ENCODE measurements at regions not wholly inside any gene's neighbourhood (a gene's known extent, or its start where the extent isn't known, plus 50 kb on each side); places are given as distances from the start of the nearest gene placed in this dataset.
"Not testable (repeated sequence)": the region's sequence is repeated elsewhere in the genome, so short reads cannot be mapped to it uniquely, and the experiment has no call there.

DNA sequence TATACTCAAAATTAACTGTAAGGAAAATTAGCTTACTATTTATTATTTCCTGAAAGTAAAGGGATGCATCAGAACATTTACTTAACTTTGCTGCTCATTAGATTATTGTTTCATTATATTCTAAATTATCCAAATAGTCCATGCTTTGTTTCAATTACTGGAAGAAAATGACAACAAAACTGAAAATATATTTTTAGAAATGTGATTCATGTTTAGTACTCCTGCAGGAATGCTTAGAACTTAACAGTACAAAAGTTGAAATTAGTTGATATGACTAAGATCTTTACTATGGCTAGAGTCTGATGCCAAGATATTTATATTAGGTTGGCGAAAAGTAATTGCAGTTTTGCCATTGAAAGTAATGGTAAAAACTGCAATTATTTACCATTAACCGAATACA, 660.5 kb upstream of the PABPC4L start:
- DNase-seq = no peak

DNA sequence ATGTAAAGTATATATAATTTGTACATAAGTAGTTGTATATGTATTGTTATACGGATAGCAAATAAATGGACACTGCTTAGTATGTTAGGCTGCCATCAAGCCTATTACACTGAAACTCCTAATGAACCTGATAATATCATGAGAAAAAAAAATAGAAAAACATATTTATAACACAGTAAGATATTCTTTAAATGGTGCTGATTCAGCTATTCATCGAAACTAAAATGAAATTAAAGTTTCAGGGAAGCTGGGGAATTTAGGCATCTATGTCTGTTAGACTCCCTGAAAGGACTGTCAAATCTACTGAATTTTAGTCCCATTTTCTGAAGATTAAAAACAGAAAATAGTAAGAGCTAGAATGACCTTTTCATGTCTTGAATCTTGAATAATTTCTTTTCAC, 647.1 kb upstream of the PABPC4L start:
- DNase-seq = no peak

DNA sequence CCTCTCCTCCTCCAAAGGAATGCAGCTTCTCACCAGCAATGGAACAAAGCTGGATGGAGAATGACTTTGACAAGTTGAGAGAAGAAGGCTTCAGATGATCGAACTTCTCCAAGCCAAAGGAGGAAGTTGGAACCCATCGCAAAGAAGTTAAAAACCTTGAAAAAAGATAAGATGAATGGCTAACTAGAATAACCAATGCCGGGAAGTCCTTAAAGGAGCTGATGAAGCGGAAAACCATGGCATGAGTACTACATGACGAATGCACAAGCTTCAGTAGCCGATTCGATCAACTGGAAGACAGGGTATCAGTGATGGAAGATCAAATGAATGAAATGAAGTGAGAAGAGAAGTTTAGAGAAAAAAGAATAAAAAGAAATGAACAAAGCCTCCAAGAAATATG, 629.2 kb upstream of the PABPC4L start:
- not testable (repeated sequence) for DNase-seq

DNA sequence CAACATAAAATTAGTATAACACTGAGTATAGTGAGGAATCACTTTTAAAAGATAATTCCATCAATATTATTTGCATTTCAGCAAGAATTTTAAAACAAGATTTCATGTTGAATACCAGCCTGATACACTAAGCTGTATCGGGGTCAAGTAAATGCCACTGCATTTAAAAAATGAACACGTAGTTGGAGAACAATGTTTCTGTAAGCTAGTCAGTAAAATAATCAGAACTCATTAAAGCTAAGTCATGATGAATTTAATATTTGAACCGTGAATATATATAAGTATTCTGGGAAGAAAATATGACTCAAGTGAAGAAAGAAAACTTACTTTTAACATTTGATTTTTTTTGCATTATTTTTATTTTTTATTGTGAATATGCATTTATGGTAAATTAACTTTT, 611.0 kb upstream of the PABPC4L start:
- DNase-seq = no peak

DNA sequence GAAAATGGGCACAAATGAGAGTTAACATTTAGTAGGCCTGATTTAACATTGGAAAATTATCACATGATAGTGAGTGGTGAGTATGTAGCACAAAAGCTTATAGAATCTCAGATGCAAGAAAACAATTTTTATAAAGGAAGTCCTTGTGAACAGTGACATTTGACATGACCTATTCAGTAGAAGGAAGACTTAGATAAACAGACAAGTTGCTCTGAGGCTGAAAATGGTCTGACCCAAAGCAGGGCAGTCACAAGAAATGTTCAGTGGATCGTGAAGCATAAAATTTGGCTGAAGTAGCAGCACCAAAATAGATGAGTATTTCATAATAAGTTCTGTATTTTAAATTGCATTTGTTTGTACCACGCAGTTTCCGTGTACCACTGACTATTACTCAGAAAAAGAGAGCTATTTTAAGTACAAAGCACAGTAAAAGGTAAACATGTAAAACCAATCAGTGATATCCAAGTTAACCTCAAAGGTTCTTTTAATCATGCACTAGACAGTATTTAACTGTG, 605.7 kb upstream of the PABPC4L start:
- no peak for DNase-seq

DNA sequence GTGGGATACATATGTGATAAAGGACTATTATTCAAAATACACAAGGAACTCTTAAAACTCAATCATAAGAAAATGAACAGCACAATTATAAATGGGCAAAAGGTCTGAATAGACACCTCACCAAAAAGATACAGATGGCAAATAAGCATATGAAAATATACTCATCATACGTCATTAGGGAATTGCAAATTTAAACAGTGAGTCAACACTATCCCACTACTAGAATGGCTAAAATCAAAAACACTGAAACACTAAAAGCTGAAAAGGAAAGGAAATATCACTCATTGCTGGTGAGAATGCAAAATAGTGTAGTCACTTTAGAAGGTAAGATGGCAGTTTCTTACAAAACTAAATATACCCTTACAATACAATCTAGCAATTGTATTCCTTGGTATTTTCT, 597.0 kb upstream of the PABPC4L start:
- no peak for DNase-seq

DNA sequence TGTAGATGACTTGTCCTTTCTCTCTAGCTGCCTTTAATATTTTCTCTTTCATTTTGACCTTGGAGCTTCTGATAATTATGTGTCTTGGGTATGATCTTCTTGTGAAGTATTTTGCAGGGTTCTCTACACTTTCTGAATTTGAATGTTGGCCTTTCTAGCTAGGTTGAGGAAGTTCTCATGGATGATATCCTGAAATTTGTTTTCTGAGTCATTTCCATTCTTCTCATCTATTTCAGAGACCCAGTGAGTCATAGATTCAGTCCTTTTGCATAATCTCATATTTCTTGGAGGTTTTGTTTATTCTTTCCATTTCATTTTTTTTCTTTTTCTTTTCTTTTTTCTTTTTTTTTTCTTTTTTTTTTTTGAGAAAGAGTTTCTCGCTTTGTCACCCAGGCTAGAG, 585.7 kb upstream of the PABPC4L start:
- DNase-seq = no peak

DNA sequence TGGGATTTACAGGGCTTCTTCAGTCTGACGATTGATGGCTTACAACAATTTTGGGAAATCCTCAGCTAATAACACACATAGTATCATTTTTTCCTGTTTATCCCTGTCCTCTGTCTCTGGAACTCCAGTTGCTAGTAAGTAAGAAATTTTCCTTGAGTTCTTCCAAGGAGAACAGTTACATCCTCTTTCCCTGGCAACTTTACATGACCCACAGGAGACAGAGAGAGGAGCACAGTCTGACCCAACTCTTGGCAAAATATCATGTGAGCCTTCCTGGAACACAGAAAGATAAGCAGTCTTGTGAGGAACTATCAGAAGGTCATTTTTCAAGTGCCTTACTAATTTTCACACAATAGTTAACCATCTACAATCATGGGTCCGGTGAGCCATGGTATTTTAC, 578.7 kb upstream of the PABPC4L start:
- no peak for DNase-seq

DNA sequence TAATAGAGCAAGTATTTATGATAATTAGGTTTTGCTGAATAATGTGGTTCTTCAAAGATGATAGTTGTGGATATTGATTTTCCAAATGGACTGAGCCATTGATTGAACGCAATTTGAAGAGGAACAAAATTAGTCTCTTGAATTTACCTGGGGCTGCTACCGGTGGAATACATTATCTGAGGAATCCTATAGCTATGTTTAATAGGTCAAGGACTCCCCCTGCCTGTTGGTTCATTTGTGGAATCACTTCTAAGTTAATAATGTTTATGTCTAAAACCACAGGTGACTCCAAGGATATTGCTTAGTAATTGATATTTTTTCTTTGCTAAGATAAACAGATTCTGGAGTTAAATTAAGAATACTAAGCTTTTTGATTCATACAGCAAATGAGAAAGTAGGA, 576.0 kb upstream of the PABPC4L start:
- DNase-seq = peak; percentile 43

DNA sequence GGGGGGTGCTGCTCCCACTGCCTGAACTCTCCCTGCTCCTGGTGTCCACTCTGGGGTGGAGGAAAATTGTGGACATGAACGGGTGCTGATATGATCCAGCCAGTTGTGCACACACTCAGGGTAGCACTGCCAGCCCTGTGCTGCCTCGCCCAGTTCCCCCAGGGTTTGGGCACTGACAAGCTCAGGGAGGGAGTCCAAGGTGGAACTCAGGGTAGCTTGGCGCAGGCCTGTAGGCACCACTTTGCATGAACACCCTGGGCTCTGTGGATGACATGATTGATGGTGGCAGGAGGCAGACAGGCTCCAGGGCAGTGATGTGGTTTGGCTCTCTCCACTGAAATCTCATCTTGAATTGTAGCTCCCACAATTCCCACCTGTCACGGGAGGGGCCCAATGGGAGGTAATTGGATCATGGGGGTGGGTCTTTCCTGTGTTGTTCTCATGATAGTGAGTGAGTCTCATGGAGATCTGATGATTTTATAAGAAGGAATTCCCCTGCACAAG, 572.0 kb upstream of the PABPC4L start:
- DNase-seq = no peak

DNA sequence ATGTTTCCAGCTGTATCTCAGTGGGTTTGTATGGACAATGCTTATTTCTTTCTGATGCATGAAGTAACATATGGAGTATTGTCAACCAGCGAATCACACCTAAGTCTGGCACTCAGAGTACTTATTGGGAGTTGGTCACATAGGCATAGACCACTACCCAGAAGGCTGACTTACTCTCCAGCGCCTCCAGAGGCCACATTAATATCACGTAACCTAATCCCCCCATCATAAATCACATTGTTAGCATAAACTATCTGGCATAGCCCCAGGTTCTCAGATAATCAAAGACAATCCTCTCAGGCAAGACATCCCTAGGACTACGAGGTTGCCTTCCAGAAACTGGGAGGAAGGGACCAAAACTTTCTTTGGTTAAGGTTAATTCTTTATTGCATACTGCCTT, 560.5 kb upstream of the PABPC4L start:
- peak; percentile 43 for DNase-seq

DNA sequence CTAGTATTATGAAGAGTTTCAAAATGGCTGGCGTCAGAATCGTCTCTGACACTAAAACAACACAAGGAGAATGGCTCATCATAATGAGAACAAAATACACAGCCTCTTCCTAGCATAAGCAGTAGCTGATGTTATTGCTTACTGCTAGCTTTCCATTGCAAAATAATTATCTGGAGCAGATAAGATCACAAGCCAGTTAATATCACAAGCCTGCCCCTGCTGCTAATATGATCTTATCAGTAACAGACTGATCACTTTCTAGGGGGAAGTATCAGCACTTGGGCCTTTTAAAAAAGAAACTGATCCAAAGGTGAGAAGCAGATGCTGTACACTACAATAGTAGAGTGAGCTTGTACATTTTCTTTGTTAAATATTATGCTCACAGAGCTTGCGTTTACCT, 554.8 kb upstream of the PABPC4L start:
- no peak for DNase-seq

DNA sequence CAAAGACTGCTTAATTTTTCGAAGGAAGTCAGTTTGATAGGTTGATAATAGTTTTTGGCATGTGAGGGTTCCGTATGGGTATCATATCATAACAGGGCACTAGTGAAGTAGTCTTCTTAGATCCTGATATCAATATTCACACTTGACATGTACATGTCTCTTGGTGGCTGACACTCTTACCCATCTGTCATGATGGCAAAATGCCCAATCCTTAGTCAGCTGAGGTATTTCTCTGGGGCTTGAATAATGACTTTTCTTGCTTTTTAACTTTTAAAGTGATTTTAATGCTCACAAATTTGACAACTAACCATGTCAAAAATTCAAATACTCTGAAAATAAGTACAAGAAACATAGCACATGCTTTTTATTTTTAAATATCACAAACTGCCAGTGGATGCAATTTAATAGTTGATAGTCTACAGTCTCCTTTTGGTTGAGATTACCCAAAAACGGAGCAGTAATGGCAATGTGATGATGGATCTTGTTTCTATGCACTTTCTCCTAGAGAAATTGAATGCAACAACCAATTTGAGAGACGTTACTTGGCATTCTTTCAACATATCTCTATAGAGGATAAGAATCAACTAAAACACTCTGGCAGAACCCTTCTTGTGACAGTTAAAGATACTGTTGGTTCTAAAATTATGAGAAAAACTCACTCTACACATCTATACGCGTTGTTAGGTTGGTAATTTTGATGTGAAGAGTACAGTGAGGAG, 552.9 kb upstream of the PABPC4L start:
- DNase-seq = peak; percentile 41

DNA sequence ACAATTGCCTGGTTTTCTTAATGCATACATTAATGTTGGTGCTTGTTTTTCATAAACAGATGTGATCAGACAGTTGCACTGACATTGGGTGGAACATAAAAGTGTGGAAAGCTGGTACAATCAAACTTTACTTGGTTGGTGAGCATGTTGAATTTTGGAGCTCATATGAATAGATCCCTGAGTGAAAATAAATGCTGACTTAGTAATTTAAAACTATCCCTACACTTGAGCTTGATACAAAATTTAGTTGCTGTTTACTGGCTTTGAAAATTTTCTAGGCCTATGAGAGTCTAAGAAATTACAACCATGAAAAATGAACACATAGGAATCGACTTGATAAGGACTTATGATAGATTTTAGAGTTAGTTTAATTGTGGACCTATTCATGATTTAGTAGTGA, 551.8 kb upstream of the PABPC4L start:
- no peak for DNase-seq

DNA sequence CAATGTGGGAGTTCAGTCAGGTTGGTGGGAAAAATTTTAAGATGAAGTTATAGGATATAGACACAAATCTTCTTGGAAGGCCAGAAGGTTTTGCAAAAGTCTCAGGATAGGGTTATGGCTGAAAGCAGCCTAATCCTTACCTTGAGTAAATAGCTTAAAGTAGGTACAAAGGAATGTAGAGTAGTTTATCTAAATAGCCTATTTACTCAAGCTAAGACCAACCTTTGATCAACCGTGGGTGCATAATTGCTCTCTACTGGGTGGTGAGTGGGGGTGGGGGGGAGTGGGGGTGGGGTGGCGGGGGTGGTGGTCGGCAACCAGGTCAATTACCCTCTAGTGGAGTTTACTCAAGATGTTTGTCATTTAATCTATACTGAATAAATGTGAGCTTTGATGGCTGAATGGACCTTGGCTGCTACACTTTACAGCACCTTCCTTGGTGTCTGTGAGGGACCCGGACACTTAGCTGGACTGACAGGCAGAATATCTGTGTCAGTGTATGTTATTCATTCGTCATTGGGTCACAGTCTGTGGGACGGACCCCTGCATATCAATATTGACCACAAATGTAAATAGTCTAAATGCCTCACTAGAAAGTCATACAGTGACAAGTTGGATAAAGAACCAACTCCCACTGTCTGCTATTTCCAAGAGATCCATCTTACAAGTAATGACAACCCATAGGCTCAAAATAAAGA, 545.7 kb upstream of the PABPC4L start:
- no peak for DNase-seq

DNA sequence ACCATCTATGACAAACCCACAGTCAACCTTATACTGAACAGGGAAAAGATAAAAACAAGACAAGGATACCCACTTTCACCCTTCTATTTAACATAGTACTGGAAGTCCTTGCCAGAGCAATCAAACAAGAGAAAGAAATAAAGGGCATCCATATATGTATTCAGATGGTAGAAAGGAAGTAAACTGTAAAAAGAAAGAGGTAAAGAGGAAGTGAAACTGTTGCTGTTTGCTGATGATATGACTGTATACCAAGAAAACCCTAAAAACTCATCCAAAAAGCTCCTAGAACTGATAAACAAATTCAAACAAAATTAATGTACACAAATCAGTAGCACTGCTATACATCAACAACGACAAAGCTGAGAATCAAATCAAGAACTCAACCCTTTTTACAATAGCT, 538.7 kb upstream of the PABPC4L start:
- no peak for DNase-seq

DNA sequence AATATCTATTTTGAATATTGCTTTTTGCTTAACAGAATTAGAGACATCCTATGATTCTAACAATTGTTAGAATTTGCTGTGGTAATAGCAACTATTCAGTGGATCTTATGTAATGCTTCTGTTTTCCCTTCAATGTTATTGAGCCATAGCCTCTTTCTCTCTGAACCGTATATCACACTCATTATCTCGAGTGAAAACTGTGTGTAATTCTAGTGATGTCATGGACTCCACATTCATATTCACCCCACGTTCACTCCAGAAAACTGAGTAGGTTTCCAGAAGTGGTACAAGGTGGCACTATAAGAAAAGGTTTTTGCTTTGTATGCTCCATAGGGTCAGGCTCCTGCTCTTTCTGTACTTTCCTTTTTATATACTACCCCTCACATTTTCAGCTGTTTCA, 534.3 kb upstream of the PABPC4L start:
- DNase-seq = no peak

DNA sequence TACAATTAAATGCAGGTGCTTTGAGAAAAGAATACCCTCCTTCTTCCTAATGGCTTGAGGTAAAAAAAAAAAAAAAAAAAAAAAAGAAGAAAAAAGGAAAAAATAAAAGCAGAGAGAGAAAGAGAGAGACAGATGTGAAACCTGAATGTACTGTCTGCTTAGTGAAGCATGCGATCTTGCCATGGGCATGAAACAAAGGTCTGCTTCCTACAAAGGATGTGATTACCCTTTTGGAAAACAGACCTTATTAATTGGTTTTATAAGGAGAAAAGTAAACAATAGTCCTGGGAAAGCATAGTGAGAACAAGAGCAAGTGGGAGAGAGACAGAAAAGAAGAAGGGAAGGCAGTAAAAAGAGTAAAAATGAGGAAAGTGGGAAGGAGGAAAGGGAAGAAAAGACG, 526.1 kb upstream of the PABPC4L start:
- no peak for DNase-seq

DNA sequence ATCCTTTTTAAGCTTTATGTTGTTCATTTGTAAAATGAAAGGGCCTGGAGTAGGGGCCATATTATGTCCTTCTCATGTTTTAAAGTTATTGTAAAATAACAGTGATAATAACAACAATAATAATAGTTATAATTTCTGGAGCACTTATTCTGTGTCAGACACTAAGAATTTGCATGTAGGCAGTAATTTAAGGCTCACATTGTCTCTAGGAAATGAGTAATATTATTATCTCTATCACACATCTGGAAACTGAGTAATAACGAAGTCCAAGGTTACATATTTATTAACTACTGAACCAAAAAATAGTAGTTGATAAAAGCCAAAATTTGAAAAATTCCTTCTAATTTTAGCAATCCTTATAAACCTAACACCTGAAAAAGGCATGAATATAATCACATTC, 520.7 kb upstream of the PABPC4L start:
- DNase-seq = no peak

DNA sequence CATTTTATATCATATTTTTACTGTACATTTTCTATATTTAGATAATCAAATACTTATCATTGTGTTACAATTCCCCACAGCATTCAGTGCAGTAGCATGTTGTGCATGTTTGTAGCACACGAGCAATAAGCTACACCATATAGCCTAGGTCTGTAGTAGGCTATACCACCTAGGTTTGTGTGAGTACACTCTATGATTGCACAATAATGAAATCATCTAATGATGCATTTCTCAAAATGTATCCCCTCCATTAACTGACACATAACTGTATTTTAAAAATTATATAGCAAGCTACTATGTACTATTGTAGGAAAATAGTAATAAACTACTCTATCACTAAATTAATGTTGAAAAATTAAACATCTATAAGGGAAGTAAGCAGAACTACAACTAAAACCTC, 518.4 kb upstream of the PABPC4L start:
- no peak for DNase-seq

DNA sequence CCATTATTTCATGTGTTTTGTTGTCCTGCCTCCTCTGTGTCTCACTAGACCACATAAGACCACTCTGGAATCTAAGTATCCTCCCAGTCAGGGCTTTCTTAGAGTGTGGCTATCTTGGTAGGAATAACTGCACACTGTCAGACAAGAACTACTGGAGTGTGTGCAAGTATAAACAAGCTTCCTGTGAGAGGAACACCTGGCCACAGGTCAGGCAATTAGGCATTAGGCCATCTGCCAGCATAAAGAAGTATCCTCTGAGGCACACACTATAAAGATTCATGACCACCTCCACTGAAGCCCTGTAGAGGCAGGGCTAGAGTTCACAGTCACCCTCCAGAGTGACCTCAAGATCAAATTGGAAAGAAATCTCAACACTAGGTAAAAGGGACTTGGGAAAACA, 507.0 kb upstream of the PABPC4L start:
- DNase-seq = peak; percentile 1

DNA sequence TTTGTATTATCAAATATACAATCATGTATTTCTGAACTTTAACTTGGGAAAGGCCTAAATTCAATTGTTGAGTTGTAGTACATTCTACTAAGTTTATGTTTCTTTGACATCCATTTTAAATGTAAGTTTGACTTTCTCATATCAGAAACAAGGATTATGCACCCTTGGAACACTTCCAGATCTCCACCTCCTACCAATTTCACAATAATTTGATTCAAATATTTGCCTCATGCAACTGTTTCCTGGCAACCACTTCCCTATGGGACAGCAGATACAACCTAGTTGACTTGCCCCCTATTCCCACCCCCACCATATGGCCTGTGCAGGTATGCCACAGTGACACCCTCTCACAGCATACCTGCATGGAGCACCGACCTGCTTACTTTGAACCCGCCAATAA, 506.4 kb upstream of the PABPC4L start:
- no peak for DNase-seq

DNA sequence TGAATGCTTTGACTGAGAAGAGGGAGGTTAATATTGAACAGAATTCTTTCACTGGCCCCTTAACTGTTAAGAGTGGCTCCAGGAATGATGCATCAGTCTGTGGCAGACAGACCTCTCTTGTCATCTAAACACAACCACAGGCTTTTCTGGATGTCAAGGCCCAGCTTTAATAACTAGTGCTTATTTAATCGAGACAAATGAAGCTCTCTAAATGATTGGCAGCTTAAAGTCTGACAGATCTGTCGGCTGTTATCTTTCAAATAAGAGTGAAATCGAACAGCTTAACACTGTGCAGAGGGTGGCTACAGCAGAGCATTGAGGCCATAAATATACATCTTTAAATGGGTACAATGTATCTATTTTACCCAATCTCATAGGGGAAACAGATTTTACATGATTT, 500.8 kb upstream of the PABPC4L start:
- peak; percentile 27 for DNase-seq

DNA sequence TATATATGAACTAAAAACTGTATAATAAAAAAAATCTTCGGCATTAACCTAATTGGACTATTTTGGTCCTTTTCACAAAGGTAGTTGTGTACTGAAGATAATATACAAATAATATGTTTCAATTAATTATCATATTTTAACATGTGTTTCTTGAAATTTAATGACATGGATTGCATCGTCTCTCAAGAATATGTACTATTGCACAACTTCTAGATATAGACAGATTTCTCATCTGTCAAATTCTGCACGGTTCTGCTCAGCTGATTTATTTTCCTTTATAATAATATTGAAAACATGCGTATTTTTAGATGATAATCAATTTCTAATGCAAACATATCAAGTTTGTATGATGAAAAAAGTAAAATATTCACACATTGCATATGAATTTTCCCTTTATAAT, 498.7 kb upstream of the PABPC4L start:
- no peak for DNase-seq

DNA sequence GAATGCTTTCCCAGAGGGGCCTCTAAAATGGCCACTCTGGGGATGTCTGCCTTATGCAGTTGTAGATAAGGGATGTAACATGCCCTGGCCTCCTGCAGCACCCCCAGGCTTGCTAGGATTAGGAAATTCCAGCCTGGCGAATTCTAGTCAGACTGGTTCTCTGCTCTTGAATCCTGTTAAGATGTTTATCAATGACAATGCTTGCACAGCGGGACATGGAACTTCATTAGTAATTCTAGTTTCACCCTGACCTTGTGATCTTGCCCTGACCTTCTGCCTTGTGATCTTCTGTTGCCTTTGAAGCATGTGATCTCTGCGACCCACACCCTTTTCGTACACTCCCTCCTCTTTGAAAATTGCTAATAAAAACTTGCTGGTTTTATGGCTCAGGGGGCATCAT, 497.2 kb upstream of the PABPC4L start:
- not testable (repeated sequence) for DNase-seq
